H9 (cell line): ENCODE measurements at regions not wholly inside any gene's neighbourhood (a gene's known extent, or its start where the extent isn't known, plus 50 kb on each side); places are given as distances from the start of the nearest gene placed in this dataset.
"Not testable (repeated sequence)": the region's sequence is repeated elsewhere in the genome, so short reads cannot be mapped to it uniquely, and the experiment has no call there.

Experiments used
- DNase-seq: peaks from one replicate; pipeline ENCODE4 v3.0.0-alpha.2; 2017
- H2AFZ ChIP-seq: one replicate; pipeline ENCODE4 v1.6.1; 2013; ENCODE audit warnings: mild to moderate bottlenecking, low read length, control low read depth, moderate library complexity
- H2AK5ac ChIP-seq: 2 replicates; pipeline ENCODE4 v1.6.1; 2013; ENCODE audit warnings: low read length, control low read depth, mixed read lengths; ENCODE audit not compliant: insufficient read length
- H2BK120ac ChIP-seq: one replicate; pipeline ENCODE4 v1.6.1; 2013; ENCODE audit warnings: low read depth, mild to moderate bottlenecking, low read length, control low read depth, inconsistent platforms; ENCODE audit not compliant: poor library complexity, severe bottlenecking
- H2BK12ac ChIP-seq: 2 replicates; pipeline ENCODE4 v1.6.1; 2013; ENCODE audit warnings: low read length, control low read depth, mixed read lengths, low read depth; ENCODE audit not compliant: insufficient read length
- H2BK15ac ChIP-seq: 2 replicates; pipeline ENCODE4 v1.6.1; 2013; ENCODE audit warnings: low read depth, low read length, control low read depth
- H2BK20ac ChIP-seq: one replicate; pipeline ENCODE4 v1.6.1; 2013; ENCODE audit warnings: low read depth, mild to moderate bottlenecking, low read length, control low read depth, inconsistent platforms; ENCODE audit not compliant: poor library complexity, severe bottlenecking
- H2BK5ac ChIP-seq: 2 replicates; pipeline ENCODE4 v1.6.1; 2013; ENCODE audit warnings: low read length, control low read depth, mixed read lengths; ENCODE audit not compliant: insufficient read length
- H3K14ac ChIP-seq: 2 replicates; pipeline ENCODE4 v1.6.1; 2013; ENCODE audit warnings: low read length, control low read depth; ENCODE audit not compliant: insufficient read depth
- H3K18ac ChIP-seq: 2 replicates; pipeline ENCODE4 v1.6.1; 2013; ENCODE audit warnings: low read depth, mild to moderate bottlenecking, mixed read lengths, low read length, control low read depth; ENCODE audit not compliant: insufficient read length
- H3K23ac ChIP-seq: 2 replicates; pipeline ENCODE4 v1.6.1; 2013; ENCODE audit warnings: low read length, control low read depth, mixed read lengths, low read depth; ENCODE audit not compliant: insufficient read length
- H3K23me2 ChIP-seq: 2 replicates; pipeline ENCODE4 v1.6.1; 2013; ENCODE audit warnings: low read depth, mild to moderate bottlenecking, mixed read lengths, low read length, control low read depth; ENCODE audit not compliant: insufficient read length, poor library complexity, severe bottlenecking
- H3K27ac ChIP-seq: 2 replicates; pipeline ENCODE4 v1.5.1; 2013; ENCODE audit warnings: low read length, control low read depth, mixed read lengths, low read depth; ENCODE audit not compliant: insufficient read length
- H3K27me3 ChIP-seq: 2 replicates; pipeline ENCODE4 v1.6.1; 2013; ENCODE audit warnings: low read length, control low read depth, inconsistent platforms; ENCODE audit not compliant: insufficient read depth
- H3K4ac ChIP-seq: 2 replicates; pipeline ENCODE4 v1.6.1; 2013; ENCODE audit warnings: low read depth, mild to moderate bottlenecking, control low read depth, inconsistent platforms, low read length, moderate library complexity
- H3K4me1 ChIP-seq: 2 replicates; pipeline ENCODE4 v1.6.1; 2013; ENCODE audit warnings: low read length, control low read depth, inconsistent platforms; ENCODE audit not compliant: insufficient read depth
- H3K4me2 ChIP-seq: 2 replicates; pipeline ENCODE4 v1.6.1; 2013; ENCODE audit warnings: low read length, control low read depth, mixed read lengths; ENCODE audit not compliant: insufficient read length, insufficient read depth
- H3K56ac ChIP-seq: 2 replicates; pipeline ENCODE4 v1.6.1; 2013; ENCODE audit warnings: low read depth, mild to moderate bottlenecking, mixed read lengths, low read length, control low read depth; ENCODE audit not compliant: insufficient read length
- H3K79me1 ChIP-seq: 2 replicates; pipeline ENCODE4 v1.6.1; 2013; ENCODE audit warnings: low read depth, mild to moderate bottlenecking, moderate library complexity, low read length, control low read depth, inconsistent platforms; ENCODE audit not compliant: insufficient read depth, poor library complexity, severe bottlenecking
- H3K79me2 ChIP-seq: 2 replicates; pipeline ENCODE4 v1.6.1; 2013; ENCODE audit warnings: low read length, control low read depth, inconsistent platforms; ENCODE audit not compliant: insufficient read depth
- H3K9ac ChIP-seq: 2 replicates; pipeline ENCODE4 v1.6.1; 2013; ENCODE audit warnings: low read length, control low read depth, mixed read lengths; ENCODE audit not compliant: insufficient read length; ENCODE audit errors: extremely low read depth
- H3K9me3 ChIP-seq: one replicate; pipeline ENCODE4 v1.6.1; 2013; ENCODE audit warnings: low read depth, low read length, inconsistent platforms; ENCODE audit not compliant: control insufficient read depth
- H3T11ph ChIP-seq: one replicate; pipeline ENCODE4 v1.6.1; 2013; ENCODE audit warnings: mild to moderate bottlenecking, low read length, control low read depth, inconsistent platforms
- H4K20me1 ChIP-seq: one replicate; pipeline ENCODE4 v1.6.1; 2013; ENCODE audit not compliant: control insufficient read depth, insufficient read length, insufficient read depth
- H4K5ac ChIP-seq: 2 replicates; pipeline ENCODE4 v1.6.1; 2013; ENCODE audit warnings: low read depth, mild to moderate bottlenecking, mixed read lengths, low read length, control low read depth; ENCODE audit not compliant: insufficient read length
- H4K8ac ChIP-seq: replicated peaks from 2 replicates; pipeline ENCODE4 v1.6.1; 2013; ENCODE audit warnings: low read length, control low read depth, mixed read lengths, low read depth; ENCODE audit not compliant: insufficient read length
- H4K91ac ChIP-seq: 2 replicates; pipeline ENCODE4 v1.6.1; 2013; ENCODE audit warnings: low read depth, mild to moderate bottlenecking, moderate library complexity, mixed read lengths, low read length, control low read depth; ENCODE audit not compliant: insufficient read length
- H3K27ac Mint-ChIP-seq, 3 experiments: 2 replicates in 2 of 3; 3 replicates in 1 of 3; pipeline ENCODE4 v1.8.0; 2020 to 2021; ENCODE audit warnings: mixed read lengths in 3 of 3, mild to moderate bottlenecking in 1 of 3, moderate library complexity in 1 of 3
- H3K27me3 Mint-ChIP-seq: 2 replicates; pipeline ENCODE4 v1.8.0; 2021; ENCODE audit warnings: low read depth, mild to moderate bottlenecking, moderate library complexity, mixed read lengths
- H3K36me3 Mint-ChIP-seq, 3 experiments: 2 replicates in 2 of 3; 3 replicates in 1 of 3; pipeline ENCODE4 v1.8.0; 2020 to 2021; ENCODE audit warnings: low read depth in 3 of 3, mixed read lengths in 3 of 3; ENCODE audit not compliant: insufficient read depth in 1 of 3
- H3K4me1 Mint-ChIP-seq, 2 experiments: 2 replicates each; pipeline ENCODE4 v1.8.0; 2020; ENCODE audit warnings: mixed read lengths in 2 of 2
- H3K4me3 Mint-ChIP-seq, 2 experiments: 2 replicates in 1 of 2; 3 replicates in 1 of 2; pipeline ENCODE4 v1.8.0; 2020 to 2021; ENCODE audit warnings: mild to moderate bottlenecking in 2 of 2, mixed read lengths in 2 of 2, moderate library complexity in 1 of 2
- H3K9me3 Mint-ChIP-seq, 2 experiments: 2 replicates in 1 of 2; 3 replicates in 1 of 2; pipeline ENCODE4 v1.8.0; 2020; ENCODE audit warnings: mild to moderate bottlenecking in 2 of 2, mixed read lengths in 2 of 2, moderate library complexity in 1 of 2
- CTCF ChIP-seq: fragments of 200-600 bp; sonication (generic); conservative IDR thresholded peaks from 3 replicates; pipeline ENCODE4 v1.8.0; 2021; ENCODE audit warnings: antibody characterized with exemption, mild to moderate bottlenecking
- WGBS: extraction: QIAGEN DNeasy Blood & Tissue Kit; methylation state at CpG from one replicate; pipeline ENCODE4 v1.1.7; 2013; ENCODE audit warnings: missing lambda C conversion rate, low lambda C conversion rate, mixed read lengths; ENCODE audit not compliant: insufficient read length; ENCODE audit errors: extremely low coverage; 5-methylcytosine and 5-hydroxymethylcytosine counted together

GRCh38 chr17:71615820-71616219 is 505.0 kb upstream of the SOX9 start:
- Histone ChIP-seq H4K8ac (no peak overlapping the region), H4K91ac (no peak overlapping the region), H3K4me1 (no peaks in the 10 kb centered on the region), H3K9ac (no peak overlapping the region), H2BK15ac (no peak overlapping the region), H2AFZ (no peak overlapping the region), H3K14ac (no peak overlapping the region), H3K18ac (no peak overlapping the region), H3K56ac (no peak overlapping the region), H3K79me2 (no peaks in the 10 kb centered on the region), H2BK5ac (no peak overlapping the region), H3K23ac (no peak overlapping the region), H2BK120ac (no peak overlapping the region), H3K79me1 (no peaks in the 10 kb centered on the region), H3K4me2 (no peak overlapping the region), H3T11ph (no peak overlapping the region), H2BK12ac (no peak overlapping the region), H2BK20ac (no peak overlapping the region), H3K23me2 (no peaks in the 10 kb centered on the region), H4K5ac (no peak overlapping the region), H3K9me3 (no peaks in the 10 kb centered on the region), H3K27ac (no peak overlapping the region), H2AK5ac (no peak overlapping the region), H3K27me3 (no peaks in the 10 kb centered on the region), H4K20me1 (no peaks in the 10 kb centered on the region), H3K4ac (no peak overlapping the region)
- Mint-ChIP-seq H3K9me3 (peaks cover 30 to 31% of the 10 kb centered on the region in 2 experiments), H3K4me3 (no peak overlapping the region), H3K36me3 (peaks cover 10 to 28% (median 20%) of the 10 kb centered on the region in 3 experiments), H3K4me1 (no peaks in the 10 kb centered on the region), H3K27ac (no peak overlapping the region), H3K27me3 (no peaks in the 10 kb centered on the region)
- no CpG with 5 or more reads among the region's 4 CpGs for WGBS
- no peak for DNase-seq
- TF ChIP-seq CTCF = no peak

- DNase-seq, H3K4ac ChIP-seq, H3K27ac ChIP-seq, H3K4me1 ChIP-seq, H3K27ac Mint-ChIP-seq, H3K9me3 ChIP-seq, H3K14ac ChIP-seq, H3K56ac ChIP-seq, H3K23ac ChIP-seq, H3K27me3 Mint-ChIP-seq, H4K91ac ChIP-seq, H4K20me1 ChIP-seq, H3K4me1 Mint-ChIP-seq, H3K79me1 ChIP-seq, H3K79me2 ChIP-seq, H3T11ph ChIP-seq, H2AFZ ChIP-seq, H3K27me3 ChIP-seq, H2BK20ac ChIP-seq, H3K4me2 ChIP-seq, H3K9ac ChIP-seq, H3K4me3 Mint-ChIP-seq, H4K5ac ChIP-seq, H2BK12ac ChIP-seq, H2BK5ac ChIP-seq, H2BK15ac ChIP-seq, H2AK5ac ChIP-seq, H4K8ac ChIP-seq, H2BK120ac ChIP-seq, H3K18ac ChIP-seq, H3K23me2 ChIP-seq: not testable (repeated sequence)
- Mint-ChIP-seq H3K36me3 (peaks cover 10 to 28% (median 20%) of the 10 kb centered on the region in 3 experiments), H3K9me3 (peaks cover 30 to 31% of the 10 kb centered on the region in 2 experiments)
Measured at GRCh38 chr17:71617767-71618166, 503.1 kb upstream of the SOX9 start.
